Renal cortex interstitium (tissue), 11 donors: ENCODE measurements at regions not wholly inside any gene's neighbourhood (a gene's known extent, or its start where the extent isn't known, plus 50 kb on each side); places are given as distances from the start of the nearest gene placed in this dataset.

Experiments
- DNase-seq, 11 donors: peaks; one replicate each; pipeline ENCODE4 v3.0.0-alpha.2; 2013; ENCODE audit warnings: low read depth in 9 of 11, low spot score in 4 of 11; ENCODE audit errors: extremely low read depth in 1 of 11

- DNase-seq: no peak
Observed at GRCh38 chr10:121059351-121059750, 208.2 kb downstream of the WDR11 start.

- DNase-seq: no peak
Observed at GRCh38 chr10:121062115-121062514, 211.0 kb downstream of the WDR11 start.

GRCh38 chr10:121063744-121064143 lies 212.6 kb downstream of the WDR11 start:
- no peak for DNase-seq

- DNase-seq: no peak
Observed at GRCh38 chr10:121064491-121064890, 213.3 kb downstream of the WDR11 start.

GRCh38 chr10:121065330-121065729 lies 214.2 kb downstream of the WDR11 start:
- DNase-seq: no peak

GRCh38 chr10:121069061-121069850 lies 218.1 kb downstream of the WDR11 start:
- no peak for DNase-seq

- DNase-seq: no peak
Observed at GRCh38 chr10:121070275-121071070, 219.3 kb downstream of the WDR11 start.

- no peak for DNase-seq
Observed at GRCh38 chr10:121071901-121072300, 220.7 kb downstream of the WDR11 start.

GRCh38 chr10:121073728-121074127 lies 222.6 kb downstream of the WDR11 start:
- no peak for DNase-seq

- DNase-seq: no peak
Observed at GRCh38 chr10:121076776-121077715, 225.9 kb downstream of the WDR11 start.

- no peak for DNase-seq
Observed at GRCh38 chr10:121078036-121078435, 226.9 kb downstream of the WDR11 start.

GRCh38 chr10:121078672-121079102 lies 227.5 kb downstream of the WDR11 start:
- DNase-seq: no peak

- no peak for DNase-seq
Observed at GRCh38 chr10:121079226-121079625, 228.1 kb downstream of the WDR11 start.

- no peak for DNase-seq
Observed at GRCh38 chr10:121080281-121080891, 229.2 kb downstream of the WDR11 start.

GRCh38 chr10:121081306-121081705 lies 230.1 kb downstream of the WDR11 start:
- DNase-seq: no peak

GRCh38 chr10:121082984-121083383 lies 231.8 kb downstream of the WDR11 start:
- no peak for DNase-seq

- no peak for DNase-seq
Observed at GRCh38 chr10:121084016-121084674, 233.0 kb downstream of the WDR11 start.

GRCh38 chr10:121084675-121085070 lies 233.5 kb downstream of the WDR11 start:
- no peak for DNase-seq
